NCI-H460 (cell line): ENCODE measurements at regions not wholly inside any gene's neighbourhood (a gene's known extent, or its start where the extent isn't known, plus 50 kb on each side); places are given as distances from the start of the nearest gene placed in this dataset.
"Not testable (repeated sequence)": the region's sequence is repeated elsewhere in the genome, so short reads cannot be mapped to it uniquely, and the experiment has no call there.

Source experiments
- DNase-seq: peaks from one replicate; pipeline ENCODE4 v3.0.0-alpha.2; 2016; ENCODE audit warnings: low read depth; ENCODE audit errors: extremely low read depth

- no peak for DNase-seq
Observed at GRCh38 chr12:67758521-67758920, 110.0 kb downstream of the DYRK2 start.

- DNase-seq = no peak
Observed at GRCh38 chr12:67759829-67760228, 111.3 kb downstream of the DYRK2 start.

GRCh38 chr12:67760586-67761275 is 112.2 kb downstream of the DYRK2 start:
- no peak for DNase-seq

GRCh38 chr12:67761566-67761965 is 113.0 kb downstream of the DYRK2 start:
- DNase-seq = no peak

DNA sequence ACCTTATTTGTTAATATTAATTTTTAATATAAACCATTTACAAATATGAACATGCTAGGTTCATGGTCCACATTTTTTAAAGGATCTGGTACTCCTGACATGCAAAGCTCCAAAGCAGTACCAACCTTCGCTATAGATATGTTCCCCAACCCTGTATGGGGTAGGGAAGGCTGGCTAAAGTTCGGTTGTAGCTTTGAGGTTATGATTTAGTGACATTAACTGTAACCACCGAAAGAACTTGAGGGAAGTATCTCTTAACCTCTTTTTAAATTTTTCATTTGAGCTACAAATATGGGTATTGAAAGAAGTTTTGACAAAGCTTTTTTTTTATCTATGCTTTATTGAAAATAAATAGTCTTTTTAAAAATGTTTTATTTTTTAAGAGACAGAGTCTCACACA is 115.5 kb downstream of the DYRK2 start:
- DNase-seq = no peak

GRCh38 chr12:67764946-67765619 is 116.5 kb downstream of the DYRK2 start:
- no peak for DNase-seq

- DNase-seq = no peak
Observed at GRCh38 chr12:67765776-67766766, 117.5 kb downstream of the DYRK2 start.

DNA sequence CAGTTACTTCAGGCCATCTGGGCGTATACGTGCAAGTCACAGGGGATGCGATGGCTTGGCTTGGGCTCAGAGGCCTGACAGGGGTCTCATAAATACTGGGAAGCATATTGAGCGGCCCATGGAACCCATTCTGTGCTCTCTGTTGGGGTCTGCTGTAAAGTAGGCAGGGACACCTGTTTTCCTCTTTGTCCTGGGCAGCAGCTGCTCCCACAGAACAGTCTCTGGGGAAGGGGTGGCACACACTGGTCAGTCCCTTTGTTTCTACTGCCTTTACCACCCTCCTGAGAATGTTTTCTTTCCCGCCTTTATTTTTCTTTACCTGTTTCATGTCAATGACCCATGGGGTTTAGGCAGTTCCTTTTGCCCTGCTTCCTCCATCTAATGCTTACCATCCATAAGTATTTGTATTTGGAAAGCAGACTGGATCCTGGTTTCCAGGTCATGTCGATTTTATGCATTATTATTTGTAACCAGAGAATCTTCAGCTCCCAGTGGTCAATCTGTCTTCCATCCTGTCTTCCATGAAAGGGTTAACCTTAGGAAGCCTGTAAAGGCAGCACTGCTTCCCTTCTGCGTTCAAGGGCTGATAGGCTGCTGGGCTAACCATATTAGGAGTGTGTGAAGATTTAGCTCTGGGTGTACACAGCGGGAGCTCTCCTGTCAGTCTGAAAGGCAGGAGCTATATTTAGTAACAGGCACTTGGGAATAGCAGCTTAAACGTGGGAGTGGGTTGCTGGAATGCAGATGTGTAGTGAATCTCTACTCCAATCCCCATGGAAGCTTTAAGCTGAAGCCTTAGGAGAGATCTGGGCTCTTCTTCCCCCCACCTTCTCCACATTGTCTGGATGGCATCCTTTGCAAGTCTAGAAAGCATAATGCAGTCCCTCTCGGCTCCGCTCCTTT is 124.0 kb downstream of the DYRK2 start:
- DNase-seq = no peak

- DNase-seq = no peak
Observed at GRCh38 chr12:67773896-67774295, 125.4 kb downstream of the DYRK2 start.

DNA sequence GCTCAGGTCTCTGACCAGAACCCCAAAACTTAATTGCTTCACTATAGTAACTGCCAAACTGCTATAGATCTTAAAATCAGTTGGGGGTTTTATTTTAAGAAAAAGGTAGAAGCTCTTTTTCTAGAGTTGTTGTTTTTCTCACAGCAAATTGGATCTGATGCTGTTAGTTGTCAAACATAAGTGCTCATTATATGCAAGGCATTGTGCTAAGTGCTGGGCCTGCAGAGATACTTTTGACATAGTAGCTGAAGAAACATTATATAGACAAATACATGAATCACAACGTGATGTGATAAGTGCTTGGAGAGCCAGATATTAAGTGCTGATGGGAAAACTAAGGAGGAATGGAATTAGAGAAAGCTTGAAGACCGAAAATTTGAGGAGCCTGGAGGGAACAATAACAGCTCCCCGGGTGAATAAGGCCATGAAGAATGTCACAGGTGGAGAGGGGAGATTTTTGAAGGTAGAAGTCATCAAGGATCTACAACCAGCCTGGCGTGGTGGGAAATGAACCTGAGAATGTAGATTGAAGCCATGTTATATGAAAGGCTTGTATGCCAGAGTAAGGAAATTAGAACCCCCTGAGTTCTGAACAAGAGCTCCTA is 126.5 kb downstream of the DYRK2 start:
- DNase-seq = no peak

- no peak for DNase-seq
Observed at GRCh38 chr12:67780580-67781084, 132.1 kb downstream of the DYRK2 start.

DNA sequence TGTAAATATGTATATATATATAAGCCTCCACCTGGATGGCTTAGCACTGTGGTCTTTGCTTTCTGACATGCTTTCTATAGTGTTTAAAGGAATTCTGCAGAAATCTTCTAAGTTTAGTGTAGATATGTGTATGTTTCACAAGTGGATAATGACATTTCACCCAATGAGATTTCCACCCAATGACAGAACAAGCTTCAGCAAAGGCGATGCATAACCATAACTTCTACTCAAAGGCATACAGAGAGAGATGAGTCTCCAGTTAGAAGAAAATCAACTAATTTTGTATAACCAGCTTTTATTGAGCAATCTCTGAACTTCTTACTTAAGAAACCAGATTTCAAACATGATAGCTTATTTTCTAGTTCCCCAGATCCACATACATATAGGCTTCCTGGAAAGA is 134.0 kb downstream of the DYRK2 start:
- no peak for DNase-seq

DNA sequence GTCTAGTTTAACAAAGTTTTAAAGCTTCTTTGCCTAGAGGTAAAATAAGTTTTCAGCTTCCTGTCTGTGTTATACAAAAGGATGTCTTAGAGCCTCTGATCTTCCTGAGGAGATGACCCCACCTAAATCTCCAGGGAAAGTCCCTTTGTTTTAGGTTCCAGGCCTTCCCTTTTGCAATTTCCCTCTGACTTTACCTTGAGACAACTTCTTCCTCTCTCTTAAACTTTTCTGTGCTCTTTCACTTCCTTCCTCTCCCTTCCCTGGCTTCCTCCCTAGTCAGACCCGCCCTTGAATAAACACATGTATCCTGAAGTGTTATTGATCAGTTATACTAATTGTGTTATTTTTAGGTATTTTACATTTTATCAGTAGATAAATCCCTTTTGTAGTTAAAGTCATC is 134.8 kb downstream of the DYRK2 start:
- no peak for DNase-seq

GRCh38 chr12:67784831-67785230 is 136.3 kb downstream of the DYRK2 start:
- no peak for DNase-seq

DNA sequence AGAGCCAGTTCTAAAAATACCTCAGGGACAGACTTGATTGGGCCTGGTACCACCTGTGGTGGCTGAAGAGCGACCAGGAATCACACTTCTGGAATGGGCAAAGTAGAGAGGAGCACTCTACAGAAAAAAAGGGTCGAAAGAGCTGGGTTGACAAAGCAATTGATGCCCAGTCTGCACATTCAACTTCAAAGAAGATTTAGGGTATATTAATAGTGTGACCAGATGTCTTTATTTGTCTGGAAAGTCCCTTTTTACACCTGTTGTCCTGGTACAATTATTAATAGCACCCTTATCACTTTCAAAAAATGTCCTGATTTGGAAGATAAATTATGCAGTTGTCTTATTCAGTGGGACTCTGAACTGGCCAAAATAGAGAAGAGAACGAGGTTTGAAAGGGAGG is 137.5 kb downstream of the DYRK2 start:
- no peak for DNase-seq

DNA sequence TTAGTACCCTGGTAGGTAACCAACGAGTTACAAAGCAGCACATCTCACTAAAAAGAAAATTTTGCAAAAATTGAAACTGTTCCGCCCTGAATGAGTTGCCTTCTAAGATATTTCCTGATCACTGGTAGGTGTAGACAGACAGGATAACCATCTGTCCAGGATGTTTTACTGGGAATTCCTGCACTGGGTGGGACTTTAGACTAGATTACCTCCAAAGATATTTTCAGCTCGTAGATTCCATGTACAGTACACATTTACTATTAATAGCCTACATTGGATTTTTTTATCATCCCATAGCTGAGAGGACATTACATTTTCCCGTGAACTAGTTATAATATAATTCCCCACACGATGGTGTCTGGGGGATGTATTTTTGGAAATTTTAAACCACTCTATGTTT is 139.6 kb downstream of the DYRK2 start:
- no peak for DNase-seq

DNA sequence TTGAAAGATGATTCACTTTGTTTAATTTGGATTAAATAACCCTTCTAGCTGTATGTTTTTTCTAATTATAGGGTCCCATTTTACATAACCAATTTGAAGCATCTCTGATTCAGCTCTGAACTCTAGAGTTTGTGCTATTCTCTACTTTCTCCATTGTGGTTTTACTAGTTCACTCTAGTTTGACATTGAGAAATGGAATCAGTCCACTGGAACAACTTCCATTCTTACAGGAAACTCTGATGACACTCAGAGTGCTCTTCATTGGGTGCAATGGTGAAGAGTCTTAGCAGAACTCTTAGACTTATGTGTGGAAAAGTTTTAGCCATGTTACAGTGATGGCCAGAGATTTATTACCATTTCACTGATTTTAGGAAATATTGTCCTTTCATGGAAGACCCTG is 140.7 kb downstream of the DYRK2 start:
- no peak for DNase-seq

- DNase-seq = no peak
Observed at GRCh38 chr12:67790660-67791059, 142.1 kb downstream of the DYRK2 start.

GRCh38 chr12:67791362-67791761 is 142.8 kb downstream of the DYRK2 start:
- not testable (repeated sequence) for DNase-seq

DNA sequence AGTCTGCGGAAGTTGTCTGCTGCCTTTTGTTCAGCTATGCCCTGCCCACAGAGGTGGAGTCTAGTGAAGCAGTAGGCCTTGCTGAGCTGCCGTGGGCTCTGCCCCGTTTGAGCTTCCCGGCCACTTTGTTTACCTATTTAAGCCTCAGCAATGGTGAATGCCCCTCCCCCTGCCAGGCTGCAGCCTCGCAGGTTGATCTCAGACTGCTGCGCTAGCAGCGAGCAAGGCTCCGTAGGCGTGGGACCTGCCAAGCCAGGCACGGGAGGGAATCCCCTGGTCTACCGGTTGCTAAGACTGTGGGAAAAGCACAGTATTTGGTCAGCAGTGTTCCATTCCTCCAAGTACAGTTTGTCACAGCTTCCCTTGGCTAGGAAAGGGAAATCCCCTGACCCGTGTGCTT is 143.6 kb downstream of the DYRK2 start:
- no peak for DNase-seq
